ENCODE measurements at regions not wholly inside any gene's neighbourhood (a gene's known extent, or its start where the extent isn't known, plus 50 kb on each side); places are given as distances from the start of the nearest gene placed in this dataset.
A peak's percentile ranks its signal among the peaks of the same experiment; 100 is the strongest.

GRCh38 chr7:17651341-17651740 lies 289.0 kb downstream of the SNX13 start:
- peak in 1 of 2 experiments; percentile 52 for DNase-seq (ENCODE audit: low read depth in 2 of 2)

- peak; percentile 93 to 94 for DNase-seq (ENCODE audit: low read depth in 2 of 2)
Observed at GRCh38 chr7:17651863-17652385, 288.4 kb downstream of the SNX13 start.

- DNase-seq (ENCODE audit: low read depth in 2 of 2) = no peak
Observed at GRCh38 chr7:17654940-17655339, 285.4 kb downstream of the SNX13 start.

GRCh38 chr7:17659126-17659525 lies 281.2 kb downstream of the SNX13 start:
- DNase-seq (ENCODE audit: low read depth in 2 of 2) = no peak

- DNase-seq (ENCODE audit: low read depth in 2 of 2) = no peak
Observed at GRCh38 chr7:17660116-17660515, 280.2 kb downstream of the SNX13 start.

GRCh38 chr7:17661982-17662585 lies 278.2 kb downstream of the SNX13 start:
- no peak for DNase-seq (ENCODE audit: low read depth in 2 of 2)

GRCh38 chr7:17663061-17663675 lies 277.1 kb downstream of the SNX13 start:
- DNase-seq (ENCODE audit: low read depth in 2 of 2) = peak in 1 of 2 experiments; percentile 57

GRCh38 chr7:17665029-17665428 lies 275.3 kb downstream of the SNX13 start:
- DNase-seq (ENCODE audit: low read depth in 2 of 2) = no peak

- DNase-seq (ENCODE audit: low read depth in 2 of 2) = no peak
Observed at GRCh38 chr7:17668122-17668521, 272.2 kb downstream of the SNX13 start.

- DNase-seq (ENCODE audit: low read depth in 2 of 2) = no peak
Observed at GRCh38 chr7:17669204-17669603, 271.1 kb downstream of the SNX13 start.

- DNase-seq (ENCODE audit: low read depth in 2 of 2) = no peak
Observed at GRCh38 chr7:17671956-17672355, 268.3 kb downstream of the SNX13 start.

GRCh38 chr7:17672783-17673182 lies 267.5 kb downstream of the SNX13 start:
- no peak for DNase-seq (ENCODE audit: low read depth in 2 of 2)

GRCh38 chr7:17674166-17674942 lies 265.9 kb downstream of the SNX13 start:
- DNase-seq (ENCODE audit: low read depth in 2 of 2) = no peak

- no peak for DNase-seq (ENCODE audit: low read depth in 2 of 2)
Observed at GRCh38 chr7:17674943-17675608, 265.2 kb downstream of the SNX13 start.

- peak in 1 of 2 experiments; percentile 54 for DNase-seq (ENCODE audit: low read depth in 2 of 2)
Observed at GRCh38 chr7:17677408-17677807, 262.9 kb downstream of the SNX13 start.

GRCh38 chr7:17678896-17679295 lies 261.4 kb downstream of the SNX13 start:
- no peak for DNase-seq (ENCODE audit: low read depth in 2 of 2)

GRCh38 chr7:17679458-17679857 lies 260.8 kb downstream of the SNX13 start:
- DNase-seq (ENCODE audit: low read depth in 2 of 2) = no peak

- DNase-seq (ENCODE audit: low read depth in 2 of 2) = peak; percentile 77 to 80
Observed at GRCh38 chr7:17680026-17680425, 260.3 kb downstream of the SNX13 start.

- DNase-seq (ENCODE audit: low read depth in 2 of 2) = no peak
Observed at GRCh38 chr7:17680943-17681351, 259.3 kb downstream of the SNX13 start.

- DNase-seq (ENCODE audit: low read depth in 2 of 2) = no peak
Observed at GRCh38 chr7:17681965-17682364, 258.3 kb downstream of the SNX13 start.

- DNase-seq (ENCODE audit: low read depth in 2 of 2) = no peak
Observed at GRCh38 chr7:17682586-17682985, 257.7 kb downstream of the SNX13 start.

- DNase-seq (ENCODE audit: low read depth in 2 of 2) = no peak
Observed at GRCh38 chr7:17685141-17685540, 255.2 kb downstream of the SNX13 start.
